AG04450 (cell line): ENCODE measurements at regions not wholly inside any gene's neighbourhood (a gene's known extent, or its start where the extent isn't known, plus 50 kb on each side); places are given as distances from the start of the nearest gene placed in this dataset.

ENCODE experiments used
- CTCF ChIA-PET: fragments of 300-600, 350-600 bp; formaldehyde crosslinking; extraction: SDS; loops from one replicate; lab custom pipeline; 2022; ENCODE audit warnings: antibody characterized with exemption, inconsistent platforms; lab: Charles Lee
- POLR2A ChIA-PET: fragments of 350-600 bp; formaldehyde crosslinking; extraction: SDS; loops from one replicate; lab custom pipeline; 2021; ENCODE audit warnings: antibody characterized with exemption, inconsistent platforms; lab: Yijun Ruan, JAX
- DNase-seq: peaks from one replicate; pipeline ENCODE4 v3.0.0-alpha.2; 2011; ENCODE audit warnings: low read depth, low spot score
- H3K27ac ChIP-seq: one replicate; pipeline ENCODE4 v1.5.1; 2012; ENCODE audit warnings: low read depth, low read length, control low read depth
- H3K27me3 ChIP-seq: one replicate; pipeline ENCODE4 v1.6.0; 2012; ENCODE audit warnings: low read length; ENCODE audit not compliant: control insufficient read depth, insufficient read depth
- H3K4me3 ChIP-seq: 2 replicates; pipeline ENCODE4 v1.5.1; 2011; ENCODE audit warnings: mild to moderate bottlenecking, low read depth, low read length, control low read depth
- H3K9me3 ChIP-seq: 2 replicates; pipeline ENCODE4 v1.5.1; 2012; ENCODE audit warnings: low read length; ENCODE audit not compliant: control insufficient read depth, insufficient read depth
- CTCF ChIP-seq: IDR thresholded peaks from 2 replicates; pipeline ENCODE4 v1.5.1; 2011; ENCODE audit warnings: low read depth, low read length, control low read depth, inconsistent platforms

- POLR2A ChIA-PET = no interaction called here
- no peak overlapping the region for H3K27ac ChIP-seq
- CTCF ChIA-PET = interaction anchor here (0.5 to 4.9 kb wide), 44 partner anchors 9 to 1046 kb away, joined by 3 to 46 read pairs (median 3); no protein-coding TSS in a partner anchor
- H3K4me3 ChIP-seq = no peak overlapping the region
- H3K9me3 ChIP-seq = no peaks in the 10 kb centered on the region
- H3K27me3 ChIP-seq = no peaks in the 10 kb centered on the region
- peak; percentile 42 for DNase-seq
- peak; percentile 86 for TF ChIP-seq CTCF
These were observed 56.3 kb upstream of the MDFIC start for GRCh38 chr7:114865564-114865963.
